ENCODE measurements at regions not wholly inside any gene's neighbourhood (a gene's known extent, or its start where the extent isn't known, plus 50 kb on each side); places are given as distances from the start of the nearest gene placed in this dataset.

DNA sequence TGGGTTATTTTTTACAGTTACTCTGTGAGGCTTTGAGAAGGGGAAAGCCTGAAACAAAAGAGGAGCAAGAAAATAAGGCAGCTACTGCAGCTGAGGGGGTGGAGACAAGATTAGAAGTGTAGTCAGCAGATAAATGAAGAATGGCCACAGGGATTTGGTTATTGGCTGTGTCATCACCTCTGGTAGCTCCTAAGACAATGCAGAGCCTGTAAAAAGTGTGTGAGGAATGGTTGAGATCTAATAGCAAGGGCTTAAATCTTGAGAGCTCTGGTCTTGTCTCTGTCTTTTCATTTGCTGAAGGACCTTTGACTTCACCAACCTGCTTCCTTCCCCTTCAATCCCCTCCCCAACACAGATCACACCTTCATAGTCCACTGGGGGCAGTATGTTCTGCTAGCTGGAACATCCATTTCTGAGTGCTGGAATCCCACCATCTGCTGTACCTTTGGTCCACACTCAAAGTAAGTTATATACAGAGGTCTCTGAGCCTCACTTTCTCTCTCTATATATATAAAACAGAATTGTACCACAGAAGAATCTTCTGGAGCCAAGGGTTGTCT is 213.7 kb upstream of the ZIC3 start:
- no peak for TF ChIP-seq EP300 (IDR thresholded peaks at IDR 0.05)
- no peak for TF ChIP-seq CTCF (IDR thresholded peaks at IDR 0.05)
- no peak for TF ChIP-seq POLR2AphosphoS5 (IDR thresholded peaks at IDR 0.05)
- no peak for TF ChIP-seq POLR2A (IDR thresholded peaks at IDR 0.05; ENCODE audit: low read depth)
